HG02759 (cell line): ENCODE measurements at regions not wholly inside any gene's neighbourhood (a gene's known extent, or its start where the extent isn't known, plus 50 kb on each side); places are given as distances from the start of the nearest gene placed in this dataset.
"Not testable (repeated sequence)": the region's sequence is repeated elsewhere in the genome, so short reads cannot be mapped to it uniquely, and the experiment has no call there.

Experiments
- ATAC-seq: cut with Tn5 transposase; IDR thresholded peaks from one replicate; pipeline ENCODE4 v1.9.1; 2021; ENCODE audit warnings: mild to moderate bottlenecking, moderate library complexity; ENCODE audit not compliant: unreplicated experiment

- no peak for ATAC-seq
Observed at GRCh38 chr3:109784852-109785631, 447.7 kb upstream of the DPPA4 start.

- ATAC-seq: no peak
Observed at GRCh38 chr3:109803274-109803673, 465.9 kb upstream of the DPPA4 start.

- no peak for ATAC-seq
Observed at GRCh38 chr3:109804697-109805096, 467.4 kb upstream of the DPPA4 start.

GRCh38 chr3:109806929-109807328, 469.6 kb upstream of the DPPA4 start:
- ATAC-seq: peak; percentile 87

- no peak for ATAC-seq
Observed at GRCh38 chr3:109809513-109809912, 472.2 kb upstream of the DPPA4 start.

- no peak for ATAC-seq
Observed at GRCh38 chr3:109818081-109818480, 480.7 kb upstream of the DPPA4 start.

GRCh38 chr3:109819734-109820133, 482.4 kb upstream of the DPPA4 start:
- no peak for ATAC-seq

- ATAC-seq: no peak
Observed at GRCh38 chr3:109825971-109826810, 488.8 kb upstream of the DPPA4 start.

- ATAC-seq: no peak
Observed at GRCh38 chr3:109831403-109831802, 494.1 kb upstream of the DPPA4 start.

GRCh38 chr3:109835958-109836357, 498.6 kb upstream of the DPPA4 start:
- no peak for ATAC-seq

GRCh38 chr3:109851854-109852253, 514.5 kb upstream of the DPPA4 start:
- no peak for ATAC-seq

GRCh38 chr3:109852283-109852682, 514.9 kb upstream of the DPPA4 start:
- no peak for ATAC-seq

GRCh38 chr3:109853077-109853731, 515.9 kb upstream of the DPPA4 start:
- no peak for ATAC-seq

GRCh38 chr3:109863701-109864100, 526.4 kb upstream of the DPPA4 start:
- no peak for ATAC-seq

- no peak for ATAC-seq
Observed at GRCh38 chr3:109864452-109864851, 527.1 kb upstream of the DPPA4 start.

GRCh38 chr3:109869586-109869985, 532.2 kb upstream of the DPPA4 start:
- no peak for ATAC-seq

- ATAC-seq: no peak
Observed at GRCh38 chr3:109874896-109875708, 537.8 kb upstream of the DPPA4 start.

- not testable (repeated sequence) for ATAC-seq
Observed at GRCh38 chr3:109877616-109878015, 540.3 kb upstream of the DPPA4 start.

- ATAC-seq: no peak
Observed at GRCh38 chr3:109882144-109882543, 544.8 kb upstream of the DPPA4 start.

- ATAC-seq: no peak
Observed at GRCh38 chr3:109887293-109887692, 549.9 kb upstream of the DPPA4 start.

GRCh38 chr3:109888026-109888425, 550.7 kb upstream of the DPPA4 start:
- no peak for ATAC-seq
